GM20000 (cell line): ENCODE measurements at regions not wholly inside any gene's neighbourhood (a gene's known extent, or its start where the extent isn't known, plus 50 kb on each side); places are given as distances from the start of the nearest gene placed in this dataset.

Experiments
- DNase-seq: peaks from one replicate; pipeline ENCODE4 v3.0.0; 2012; ENCODE audit warnings: low spot score
- TF ChIP-seq, protein P1 (sequence below): IDR thresholded peaks from 2 replicates; pipeline ENCODE4 v1.5.1; 2012; ENCODE audit warnings: mild to moderate bottlenecking, control low read depth; ENCODE audit errors: extremely low read depth, missing control alignments

- no peak for DNase-seq
- TF ChIP-seq, protein P1, sequence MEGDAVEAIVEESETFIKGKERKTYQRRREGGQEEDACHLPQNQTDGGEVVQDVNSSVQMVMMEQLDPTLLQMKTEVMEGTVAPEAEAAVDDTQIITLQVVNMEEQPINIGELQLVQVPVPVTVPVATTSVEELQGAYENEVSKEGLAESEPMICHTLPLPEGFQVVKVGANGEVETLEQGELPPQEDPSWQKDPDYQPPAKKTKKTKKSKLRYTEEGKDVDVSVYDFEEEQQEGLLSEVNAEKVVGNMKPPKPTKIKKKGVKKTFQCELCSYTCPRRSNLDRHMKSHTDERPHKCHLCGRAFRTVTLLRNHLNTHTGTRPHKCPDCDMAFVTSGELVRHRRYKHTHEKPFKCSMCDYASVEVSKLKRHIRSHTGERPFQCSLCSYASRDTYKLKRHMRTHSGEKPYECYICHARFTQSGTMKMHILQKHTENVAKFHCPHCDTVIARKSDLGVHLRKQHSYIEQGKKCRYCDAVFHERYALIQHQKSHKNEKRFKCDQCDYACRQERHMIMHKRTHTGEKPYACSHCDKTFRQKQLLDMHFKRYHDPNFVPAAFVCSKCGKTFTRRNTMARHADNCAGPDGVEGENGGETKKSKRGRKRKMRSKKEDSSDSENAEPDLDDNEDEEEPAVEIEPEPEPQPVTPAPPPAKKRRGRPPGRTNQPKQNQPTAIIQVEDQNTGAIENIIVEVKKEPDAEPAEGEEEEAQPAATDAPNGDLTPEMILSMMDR: no peak
Observed at GRCh38 chr2:12399240-12399639, 317.5 kb upstream of the TRIB2 start.

DNA sequence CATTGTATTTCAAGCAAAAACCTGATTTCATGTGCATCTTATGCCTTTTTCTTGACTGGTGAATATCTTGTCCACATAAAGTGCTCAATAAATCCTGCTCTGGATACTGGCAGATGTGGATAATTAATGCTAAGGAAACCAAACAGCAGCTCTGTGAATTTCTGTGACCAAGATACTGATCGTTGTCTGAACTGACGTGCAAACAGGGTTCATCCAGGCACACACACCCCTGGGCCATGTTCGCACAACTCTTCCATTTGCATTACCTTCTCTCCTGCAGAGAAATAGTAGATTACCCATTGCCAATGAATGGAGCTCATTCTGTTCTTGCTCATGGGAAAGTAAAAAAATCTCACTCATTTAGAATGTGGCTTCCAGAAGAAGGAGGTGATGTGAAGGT, 316.2 kb upstream of the TRIB2 start:
- TF ChIP-seq, protein P1: no peak
- no peak for DNase-seq

DNA sequence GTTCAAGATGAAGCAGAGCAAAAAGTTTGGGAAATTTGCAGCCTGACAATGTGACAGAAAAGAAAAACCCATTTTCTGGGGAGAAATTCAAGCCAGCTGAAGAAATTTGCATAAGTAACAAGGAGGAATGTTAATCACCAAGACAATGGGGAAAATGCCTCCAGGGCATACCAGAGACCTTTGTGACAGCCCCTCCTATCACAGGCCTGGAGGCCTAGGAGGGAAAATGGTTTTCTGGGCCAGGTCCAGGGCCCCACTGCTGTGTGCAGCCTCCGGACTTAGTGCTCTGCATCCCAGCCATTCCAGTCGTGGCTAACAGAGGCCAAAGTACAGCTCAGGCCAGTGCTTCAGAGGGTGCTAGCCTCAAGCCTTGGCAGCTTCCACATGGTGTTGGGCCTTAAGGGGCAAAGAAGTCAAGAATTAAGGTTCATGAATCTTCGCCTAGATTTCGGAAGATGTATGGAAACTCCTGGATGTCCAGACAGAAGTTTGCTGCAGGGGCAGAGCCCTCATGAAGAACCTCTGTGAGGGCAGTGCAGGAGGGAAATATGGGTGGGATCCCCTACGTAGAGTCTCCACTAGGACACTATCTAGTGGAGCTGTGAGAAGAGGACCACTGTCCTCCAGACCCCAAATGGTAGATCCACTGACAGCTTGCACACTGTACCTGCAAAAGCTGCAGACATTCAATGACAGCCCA, 314.1 kb upstream of the TRIB2 start:
- TF ChIP-seq, protein P1: no peak
- DNase-seq: no peak

DNA sequence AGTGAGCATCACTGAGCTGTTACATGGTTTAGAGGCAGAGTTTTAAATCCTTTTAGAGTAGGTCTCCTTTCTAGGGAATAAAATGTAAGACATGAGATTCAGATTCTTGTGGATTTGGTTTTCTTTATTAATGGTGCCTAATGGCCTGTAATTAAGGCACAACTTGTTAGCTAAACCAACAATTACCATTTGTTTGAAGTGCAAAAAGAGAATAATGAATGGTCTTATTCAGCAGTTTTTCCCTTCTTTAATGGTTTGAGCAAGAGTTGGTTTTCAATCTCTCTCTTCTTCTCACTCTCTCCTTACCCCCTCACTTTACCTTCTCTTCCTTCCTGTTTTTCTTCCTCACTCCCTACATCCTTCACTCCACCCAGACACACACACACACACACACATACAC, 312.2 kb upstream of the TRIB2 start:
- no peak for DNase-seq
- TF ChIP-seq, protein P1: no peak

DNA sequence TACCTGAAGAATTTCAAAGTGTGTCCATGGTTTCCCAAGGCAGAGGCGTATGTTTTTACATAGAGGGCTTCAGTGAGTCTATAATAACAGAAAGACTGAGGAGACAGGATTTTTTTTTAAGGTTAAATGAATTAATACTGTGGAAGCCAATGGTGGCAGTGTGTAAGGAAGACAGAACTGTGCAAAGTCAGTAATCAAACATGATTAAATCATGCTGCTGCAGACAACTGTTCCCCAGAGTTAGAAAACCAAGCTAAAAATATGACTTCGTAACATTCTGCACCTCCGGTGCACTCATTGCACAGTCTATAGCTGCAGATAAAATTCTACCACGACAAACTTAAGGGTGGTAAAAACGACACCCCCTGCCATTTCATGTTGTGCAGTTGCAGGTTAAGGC, 309.6 kb upstream of the TRIB2 start:
- TF ChIP-seq, protein P1: no peak
- no peak for DNase-seq

GRCh38 chr2:12412898-12413305, 303.8 kb upstream of the TRIB2 start:
- DNase-seq: peak; percentile 43
- TF ChIP-seq, protein P1: no peak

- DNase-seq: no peak
- TF ChIP-seq, protein P1: no peak
Observed at GRCh38 chr2:12415536-12415935, 301.2 kb upstream of the TRIB2 start.
